ENCODE measurements at regions not wholly inside any gene's neighbourhood (a gene's known extent, or its start where the extent isn't known, plus 50 kb on each side); places are given as distances from the start of the nearest gene placed in this dataset.

- TF ChIP-seq EZH2 (IDR thresholded peaks at IDR 0.05; ENCODE audit: low read length, unreplicated experiment), result no peak
- no peak for TF ChIP-seq CTCF (conservative IDR thresholded peaks at IDR 0.05; ENCODE audit: low read depth, low read length)
Observed at GRCh38 chr11:98531576-98531975, 489.2 kb upstream of the CNTN5 start.
